Left lung (tissue), 4 donors: ENCODE measurements at regions not wholly inside any gene's neighbourhood (a gene's known extent, or its start where the extent isn't known, plus 50 kb on each side); places are given as distances from the start of the nearest gene placed in this dataset.

Experiments used
- ATAC-seq: fragments of 200-7000 bp; cut with Tn5 transposase; one replicate; pipeline ENCODE4 v1.9.1; 2020; ENCODE audit warnings: moderate library complexity
- DNase-seq, 4 donors: peaks; one replicate each; pipeline ENCODE4 v3.0.0-alpha.2; 2013 to 2020
- H3K27ac ChIP-seq, 2 donors: fragments of 200-600 bp; sonication (generic) in 1 of 2; one replicate each; pipeline versions ENCODE4 v1.5.0 to v1.8.0; 2020 to 2021
- H3K27me3 ChIP-seq, 2 donors: fragments of 200-600 bp; sonication (generic) in 1 of 2; one replicate each; pipeline versions ENCODE4 v1.5.0 to v1.8.0; 2020 to 2021
- H3K36me3 ChIP-seq, 2 donors: fragments of 200-600 bp; sonication (generic) in 1 of 2; one replicate each; pipeline versions ENCODE4 v1.5.0 to v1.8.0; 2020 to 2021
- H3K4me1 ChIP-seq, 2 donors: fragments of 200-600 bp; one replicate each; pipeline ENCODE4 v1.8.0; 2021
- H3K4me3 ChIP-seq, 2 donors: fragments of 200-600 bp; sonication (generic) in 1 of 2; one replicate each; pipeline versions ENCODE4 v1.5.0 to v1.8.0; 2020 to 2021; ENCODE audit warnings: mild to moderate bottlenecking in 1 of 2
- H3K9me3 ChIP-seq, 2 donors: fragments of 200-600 bp; sonication (generic) in 1 of 2; one replicate each; pipeline versions ENCODE4 v1.5.0 to v1.8.0; 2020 to 2021
- CTCF ChIP-seq, 2 donors: fragments of 200-600 bp; sonication (generic) in 1 of 2; IDR thresholded peaks; one replicate each; pipeline versions ENCODE4 v1.5.0 to v1.8.0; 2021; ENCODE audit warnings: antibody characterized with exemption in 2 of 2
- intact Hi-C, 2 donors: fragments of 100-400 bp; cut with DNase I; formaldehyde crosslinking; loops; one replicate each; pipeline versions ENCODE4 v1.11.2 to v1.14.2; 2022
- donor health status: DM: no; HTN: yes; CAD: no.
- donor health status: DM: no; HTN: no; CAD: no.

- DNase-seq (no peak), ATAC-seq (no peak)
- intact Hi-C loops, result no loop called here
- Histone ChIP-seq H3K27me3 (no peaks in the 10 kb centered on the region), H3K36me3 (no peaks in the 10 kb centered on the region), H3K27ac (no peak overlapping the region), H3K4me1 (no peaks in the 10 kb centered on the region), H3K9me3 (no peaks in the 10 kb centered on the region), H3K4me3 (no peak overlapping the region)
- TF ChIP-seq CTCF (IDR thresholded peaks at IDR 0.05), result no peak
Measured at GRCh38 chr10:26642896-26643653, 54.4 kb upstream of the PDSS1 start.

GRCh38 chr10:26647602-26648244 is 49.8 kb upstream of the PDSS1 start:
- intact Hi-C loops, result no loop called here
- Histone ChIP-seq H3K36me3 (no peaks in the 10 kb centered on the region), H3K27me3 (no peaks in the 10 kb centered on the region), H3K4me3 (no peak overlapping the region), H3K4me1 (no peaks in the 10 kb centered on the region), H3K27ac (no peak overlapping the region), H3K9me3 (no peaks in the 10 kb centered on the region)
- DNase-seq (no peak), ATAC-seq (no peak)
- TF ChIP-seq CTCF (IDR thresholded peaks at IDR 0.05), result no peak
